GM23338 (cell line): ENCODE measurements at regions not wholly inside any gene's neighbourhood (a gene's known extent, or its start where the extent isn't known, plus 50 kb on each side); places are given as distances from the start of the nearest gene placed in this dataset.

ENCODE experiments used
- ATAC-seq: fragments of 200-7000 bp; cut with Tn5 transposase; 3 replicates; pipeline ENCODE4 v1.9.1; 2020
- DNase-seq: peaks from one replicate; pipeline ENCODE4 v3.0.0-alpha.2; 2015; ENCODE audit warnings: low spot score
- H2AFZ ChIP-seq: fragments of 200-600 bp; sonication (generic); 2 replicates; pipeline ENCODE4 v1.8.0; 2016; ENCODE audit warnings: antibody characterized with exemption, mild to moderate bottlenecking, moderate library complexity
- H3F3A ChIP-seq: fragments of 200-600 bp; sonication (generic); replicated peaks from 2 replicates; pipeline ENCODE4 v1.8.0; 2017; ENCODE audit warnings: antibody characterized with exemption, mixed run types, low read depth
- H3K27ac ChIP-seq: fragments of 200-600 bp; sonication (generic); 2 replicates; pipeline ENCODE4 v1.6.1; 2016; ENCODE audit warnings: low read depth
- H3K27me3 ChIP-seq: fragments of 200-600 bp; sonication (generic); 2 replicates; pipeline ENCODE4 v1.8.0; 2016; ENCODE audit warnings: mild to moderate bottlenecking, mixed run types, moderate library complexity; ENCODE audit not compliant: insufficient read depth
- H3K36me3 ChIP-seq: fragments of 200-600 bp; sonication (generic); 2 replicates; pipeline ENCODE4 v1.8.0; 2016; ENCODE audit warnings: mild to moderate bottlenecking; ENCODE audit not compliant: insufficient read depth
- H3K4me1 ChIP-seq: fragments of 200-600 bp; sonication (generic); 2 replicates; pipeline ENCODE4 v1.8.0; 2016; ENCODE audit warnings: mild to moderate bottlenecking, moderate library complexity; ENCODE audit not compliant: insufficient read depth
- H3K4me2 ChIP-seq: fragments of 200-600 bp; sonication (generic); 2 replicates; pipeline ENCODE4 v1.7.1; 2017; ENCODE audit warnings: mixed run types
- H3K4me3 ChIP-seq: fragments of 200-600 bp; sonication (generic); 2 replicates; pipeline ENCODE4 v1.6.1; 2016; ENCODE audit warnings: mixed run types
- H3K79me2 ChIP-seq: fragments of 200-600 bp; sonication (generic); replicated peaks from 2 replicates; pipeline ENCODE4 v1.8.0; 2017; ENCODE audit warnings: mild to moderate bottlenecking; ENCODE audit not compliant: insufficient read depth
- H3K9me2 ChIP-seq: fragments of 200-600 bp; sonication (generic); 2 replicates; pipeline ENCODE4 v1.8.0; 2017; ENCODE audit not compliant: insufficient read depth
- H4K20me1 ChIP-seq: fragments of 200-600 bp; sonication (generic); replicated peaks from 2 replicates; pipeline ENCODE4 v1.8.0; 2017; ENCODE audit warnings: mild to moderate bottlenecking; ENCODE audit not compliant: insufficient read depth
- H3K27ac Mint-ChIP-seq: 2 replicates; pipeline ENCODE4 v1.8.0; 2020; ENCODE audit warnings: inconsistent platforms, mild to moderate bottlenecking, moderate library complexity, mixed read lengths
- H3K27me3 Mint-ChIP-seq: 3 replicates; pipeline ENCODE4 v1.8.0; 2022; ENCODE audit warnings: low read depth, mild to moderate bottlenecking, moderate library complexity, mixed read lengths, inconsistent platforms; ENCODE audit not compliant: insufficient read depth, poor library complexity
- H3K36me3 Mint-ChIP-seq: 3 replicates; pipeline ENCODE4 v1.8.0; 2021; ENCODE audit warnings: low read depth, mild to moderate bottlenecking, inconsistent platforms, moderate library complexity, mixed read lengths
- H3K4me1 Mint-ChIP-seq: 3 replicates; pipeline ENCODE4 v1.8.0; 2020; ENCODE audit warnings: mild to moderate bottlenecking, inconsistent platforms, mixed read lengths
- H3K4me3 Mint-ChIP-seq: 3 replicates; pipeline ENCODE4 v1.8.0; 2021; ENCODE audit warnings: moderate library complexity, mild to moderate bottlenecking, inconsistent platforms, mixed read lengths
- H3K9me3 Mint-ChIP-seq: 3 replicates; pipeline ENCODE4 v1.8.0; 2020; ENCODE audit warnings: moderate library complexity, mild to moderate bottlenecking, inconsistent platforms, mixed read lengths
- EZH2phosphoT487 ChIP-seq: fragments of 200-600 bp; sonication (generic); IDR thresholded peaks from one replicate; pipeline ENCODE4 v1.8.1; 2018; ENCODE audit warnings: antibody characterized with exemption; ENCODE audit not compliant: unreplicated experiment
- JUNB ChIP-seq: IDR thresholded peaks from one replicate; pipeline ENCODE4 v1.6.1; 2016; ENCODE audit warnings: antibody characterized with exemption; ENCODE audit not compliant: unreplicated experiment
- POLR2AphosphoS5 ChIP-seq: IDR thresholded peaks from 2 replicates; pipeline ENCODE4 v1.6.1; 2016; ENCODE audit warnings: antibody characterized with exemption, low read depth
- STAT1 ChIP-seq: IDR thresholded peaks from one replicate; pipeline ENCODE4 v1.6.1; 2016; ENCODE audit warnings: antibody characterized with exemption; ENCODE audit not compliant: unreplicated experiment
- ZNF331 ChIP-seq: fragments of 250-450 bp; sonication (Bioruptor Pico); IDR thresholded peaks from 2 replicates; pipeline ENCODE4 v1.5.0; 2020; ENCODE audit warnings: low read depth, mild to moderate bottlenecking, moderate library complexity
- TF ChIP-seq, protein P1 (sequence below): fragments of 250-450 bp; sonication (Bioruptor Pico); IDR thresholded peaks from 2 replicates; pipeline ENCODE4 v1.5.0; 2020; ENCODE audit warnings: mild to moderate bottlenecking, moderate library complexity
- TF ChIP-seq, protein P2 (sequence below): IDR thresholded peaks from 2 replicates; pipeline ENCODE4 v1.6.1; 2016; ENCODE audit warnings: antibody characterized with exemption

DNA sequence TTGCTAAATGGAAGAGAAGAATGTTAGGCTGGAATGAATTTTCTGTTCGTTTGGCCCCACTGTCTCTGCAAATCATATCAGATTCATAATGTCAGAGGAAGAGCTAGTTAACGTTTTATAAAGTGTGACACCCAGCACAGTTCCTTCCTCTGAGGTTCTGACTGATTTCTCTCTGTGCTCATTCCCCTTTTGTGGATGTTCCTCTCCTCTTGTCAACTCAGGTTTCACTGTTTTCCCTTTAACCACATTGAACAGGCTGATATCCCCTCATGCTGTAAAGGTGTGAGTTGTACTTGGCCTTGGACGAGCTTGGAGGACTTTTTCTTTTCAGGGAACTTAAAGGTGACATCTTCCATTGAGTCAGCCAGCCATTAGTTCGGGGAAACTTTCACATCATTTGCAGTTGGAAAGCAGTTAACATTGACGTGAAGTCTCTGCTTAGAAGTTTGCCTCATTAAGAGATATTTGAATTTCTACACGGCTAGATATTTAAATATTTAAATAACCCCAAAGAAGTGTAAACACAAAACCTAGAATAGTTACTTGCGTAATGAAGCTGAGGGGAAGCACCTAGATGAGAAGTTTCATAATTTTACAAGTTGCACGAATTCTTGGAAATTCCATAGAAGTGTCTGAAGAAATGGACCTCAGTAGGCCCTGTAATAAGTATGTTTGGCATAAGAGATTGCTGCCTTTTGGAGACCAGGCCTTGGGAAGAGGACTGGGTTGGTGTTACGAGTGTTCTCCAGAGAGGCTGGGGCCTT, 101.5 kb upstream of the EGR2 start (continued):
- TF ChIP-seq, protein P1, sequence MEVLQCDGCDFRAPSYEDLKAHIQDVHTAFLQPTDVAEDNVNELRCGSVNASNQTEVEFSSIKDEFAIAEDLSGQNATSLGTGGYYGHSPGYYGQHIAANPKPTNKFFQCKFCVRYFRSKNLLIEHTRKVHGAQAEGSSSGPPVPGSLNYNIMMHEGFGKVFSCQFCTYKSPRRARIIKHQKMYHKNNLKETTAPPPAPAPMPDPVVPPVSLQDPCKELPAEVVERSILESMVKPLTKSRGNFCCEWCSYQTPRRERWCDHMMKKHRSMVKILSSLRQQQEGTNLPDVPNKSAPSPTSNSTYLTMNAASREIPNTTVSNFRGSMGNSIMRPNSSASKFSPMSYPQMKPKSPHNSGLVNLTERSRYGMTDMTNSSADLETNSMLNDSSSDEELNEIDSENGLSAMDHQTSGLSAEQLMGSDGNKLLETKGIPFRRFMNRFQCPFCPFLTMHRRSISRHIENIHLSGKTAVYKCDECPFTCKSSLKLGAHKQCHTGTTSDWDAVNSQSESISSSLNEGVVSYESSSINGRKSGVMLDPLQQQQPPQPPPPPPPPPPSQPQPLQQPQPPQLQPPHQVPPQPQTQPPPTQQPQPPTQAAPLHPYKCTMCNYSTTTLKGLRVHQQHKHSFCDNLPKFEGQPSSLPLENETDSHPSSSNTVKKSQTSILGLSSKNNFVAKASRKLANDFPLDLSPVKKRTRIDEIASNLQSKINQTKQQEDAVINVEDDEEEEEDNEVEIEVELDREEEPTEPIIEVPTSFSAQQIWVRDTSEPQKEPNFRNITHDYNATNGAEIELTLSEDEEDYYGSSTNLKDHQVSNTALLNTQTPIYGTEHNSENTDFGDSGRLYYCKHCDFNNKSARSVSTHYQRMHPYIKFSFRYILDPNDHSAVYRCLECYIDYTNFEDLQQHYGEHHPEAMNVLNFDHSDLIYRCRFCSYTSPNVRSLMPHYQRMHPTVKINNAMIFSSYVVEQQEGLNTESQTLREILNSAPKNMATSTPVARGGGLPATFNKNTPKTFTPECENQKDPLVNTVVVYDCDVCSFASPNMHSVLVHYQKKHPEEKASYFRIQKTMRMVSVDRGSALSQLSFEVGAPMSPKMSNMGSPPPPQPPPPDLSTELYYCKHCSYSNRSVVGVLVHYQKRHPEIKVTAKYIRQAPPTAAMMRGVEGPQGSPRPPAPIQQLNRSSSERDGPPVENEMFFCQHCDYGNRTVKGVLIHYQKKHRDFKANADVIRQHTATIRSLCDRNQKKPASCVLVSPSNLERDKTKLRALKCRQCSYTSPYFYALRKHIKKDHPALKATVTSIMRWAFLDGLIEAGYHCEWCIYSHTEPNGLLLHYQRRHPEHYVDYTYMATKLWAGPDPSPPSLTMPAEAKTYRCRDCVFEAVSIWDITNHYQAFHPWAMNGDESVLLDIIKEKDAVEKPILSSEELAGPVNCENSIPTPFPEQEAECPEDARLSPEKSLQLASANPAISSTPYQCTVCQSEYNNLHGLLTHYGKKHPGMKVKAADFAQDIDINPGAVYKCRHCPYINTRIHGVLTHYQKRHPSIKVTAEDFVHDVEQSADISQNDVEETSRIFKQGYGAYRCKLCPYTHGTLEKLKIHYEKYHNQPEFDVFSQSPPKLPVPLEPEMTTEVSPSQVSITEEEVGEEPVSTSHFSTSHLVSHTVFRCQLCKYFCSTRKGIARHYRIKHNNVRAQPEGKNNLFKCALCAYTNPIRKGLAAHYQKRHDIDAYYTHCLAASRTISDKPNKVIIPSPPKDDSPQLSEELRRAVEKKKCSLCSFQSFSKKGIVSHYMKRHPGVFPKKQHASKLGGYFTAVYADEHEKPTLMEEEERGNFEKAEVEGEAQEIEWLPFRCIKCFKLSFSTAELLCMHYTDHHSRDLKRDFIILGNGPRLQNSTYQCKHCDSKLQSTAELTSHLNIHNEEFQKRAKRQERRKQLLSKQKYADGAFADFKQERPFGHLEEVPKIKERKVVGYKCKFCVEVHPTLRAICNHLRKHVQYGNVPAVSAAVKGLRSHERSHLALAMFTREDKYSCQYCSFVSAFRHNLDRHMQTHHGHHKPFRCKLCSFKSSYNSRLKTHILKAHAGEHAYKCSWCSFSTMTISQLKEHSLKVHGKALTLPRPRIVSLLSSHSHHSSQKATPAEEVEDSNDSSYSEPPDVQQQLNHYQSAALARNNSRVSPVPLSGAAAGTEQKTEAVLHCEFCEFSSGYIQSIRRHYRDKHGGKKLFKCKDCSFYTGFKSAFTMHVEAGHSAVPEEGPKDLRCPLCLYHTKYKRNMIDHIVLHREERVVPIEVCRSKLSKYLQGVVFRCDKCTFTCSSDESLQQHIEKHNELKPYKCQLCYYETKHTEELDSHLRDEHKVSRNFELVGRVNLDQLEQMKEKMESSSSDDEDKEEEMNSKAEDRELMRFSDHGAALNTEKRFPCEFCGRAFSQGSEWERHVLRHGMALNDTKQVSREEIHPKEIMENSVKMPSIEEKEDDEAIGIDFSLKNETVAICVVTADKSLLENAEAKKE (CRISPR knock-in tag) = no peak
- TF ChIP-seq, protein P2, sequence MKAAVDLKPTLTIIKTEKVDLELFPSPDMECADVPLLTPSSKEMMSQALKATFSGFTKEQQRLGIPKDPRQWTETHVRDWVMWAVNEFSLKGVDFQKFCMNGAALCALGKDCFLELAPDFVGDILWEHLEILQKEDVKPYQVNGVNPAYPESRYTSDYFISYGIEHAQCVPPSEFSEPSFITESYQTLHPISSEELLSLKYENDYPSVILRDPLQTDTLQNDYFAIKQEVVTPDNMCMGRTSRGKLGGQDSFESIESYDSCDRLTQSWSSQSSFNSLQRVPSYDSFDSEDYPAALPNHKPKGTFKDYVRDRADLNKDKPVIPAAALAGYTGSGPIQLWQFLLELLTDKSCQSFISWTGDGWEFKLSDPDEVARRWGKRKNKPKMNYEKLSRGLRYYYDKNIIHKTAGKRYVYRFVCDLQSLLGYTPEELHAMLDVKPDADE = no peak
- TF ChIP-seq ZNF331 (CRISPR knock-in tag) = no peak
- no peak for TF ChIP-seq EZH2phosphoT487
- no peak for TF ChIP-seq STAT1
- no peak for TF ChIP-seq POLR2AphosphoS5

DNA sequence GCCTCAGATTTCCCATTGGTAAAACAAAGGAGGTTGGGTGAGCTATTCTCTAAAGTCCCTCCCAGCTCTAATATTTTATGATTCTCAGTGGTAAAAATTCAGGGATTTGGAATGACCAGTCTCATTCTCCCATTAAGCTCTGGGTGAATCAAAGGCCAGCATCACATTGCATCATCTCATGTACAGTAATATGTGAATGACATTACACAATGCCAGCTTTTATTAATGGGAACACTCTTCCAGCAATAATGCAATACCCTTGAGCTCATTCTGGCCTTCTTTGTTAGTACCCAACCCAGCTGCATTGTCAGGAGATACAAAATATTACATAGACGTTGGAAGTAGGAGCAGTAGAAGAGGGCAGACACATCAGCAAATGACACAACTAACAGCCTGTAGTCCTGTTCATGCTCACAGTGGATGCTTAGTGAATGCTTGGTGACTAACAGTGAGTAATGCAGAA, 100.0 kb upstream of the EGR2 start:
- Histone ChIP-seq H4K20me1 (no peaks in the 10 kb centered on the region), H3K27me3 (no peaks in the 10 kb centered on the region), H3K36me3 (no peaks in the 10 kb centered on the region), H3K27ac (no peak overlapping the region), H3K9me2 (peaks cover 14% of the 10 kb centered on the region), H3F3A (no peaks in the 10 kb centered on the region), H3K4me2 (no peak overlapping the region), H3K4me3 (no peak overlapping the region), H3K4me1 (peaks cover 15% of the 10 kb centered on the region), H2AFZ (no peak overlapping the region), H3K79me2 (no peaks in the 10 kb centered on the region)
- Mint-ChIP-seq H3K4me3 (no peak overlapping the region), H3K27ac (no peak overlapping the region), H3K4me1 (peaks cover 9% of the 10 kb centered on the region), H3K27me3 (no peaks in the 10 kb centered on the region), H3K9me3 (no peaks in the 10 kb centered on the region; the same call in 2 of the 3 replicates), H3K36me3 (no peaks in the 10 kb centered on the region)
- DNase-seq (no peak), ATAC-seq (no peak)
- no peak for TF ChIP-seq JUNB
- TF ChIP-seq, protein P1 (CRISPR knock-in tag) = no peak
